ENCODE measurements at regions not wholly inside any gene's neighbourhood (a gene's known extent, or its start where the extent isn't known, plus 50 kb on each side); places are given as distances from the start of the nearest gene placed in this dataset.

- no peak for DNase-seq
Measured at GRCh38 chr2:43030551-43031307, 195.7 kb downstream of the ZFP36L2 start.

- no peak for DNase-seq
Measured at GRCh38 chr2:43029186-43029585, 197.2 kb downstream of the ZFP36L2 start.

GRCh38 chr2:43028188-43028587, 198.2 kb downstream of the ZFP36L2 start:
- no peak for DNase-seq

- no peak for DNase-seq
Measured at GRCh38 chr2:43027097-43027873, 199.1 kb downstream of the ZFP36L2 start.

- no peak for DNase-seq
Measured at GRCh38 chr2:43026426-43027096, 199.8 kb downstream of the ZFP36L2 start.

GRCh38 chr2:43025709-43026295, 200.6 kb downstream of the ZFP36L2 start:
- DNase-seq: no peak

- DNase-seq: peak; percentile 68
Measured at GRCh38 chr2:43024515-43025011, 201.8 kb downstream of the ZFP36L2 start.

- DNase-seq: no peak
Measured at GRCh38 chr2:43023791-43024514, 202.5 kb downstream of the ZFP36L2 start.

- no peak for DNase-seq
Measured at GRCh38 chr2:43022896-43023295, 203.5 kb downstream of the ZFP36L2 start.

- no peak for DNase-seq
Measured at GRCh38 chr2:43021791-43022509, 204.5 kb downstream of the ZFP36L2 start.

GRCh38 chr2:43020990-43021669, 205.3 kb downstream of the ZFP36L2 start:
- no peak for DNase-seq

- DNase-seq: no peak
Measured at GRCh38 chr2:43020296-43020695, 206.1 kb downstream of the ZFP36L2 start.

- DNase-seq: no peak
Measured at GRCh38 chr2:43019536-43020183, 206.7 kb downstream of the ZFP36L2 start.

GRCh38 chr2:43019025-43019367, 207.4 kb downstream of the ZFP36L2 start:
- no peak for DNase-seq

- no peak for DNase-seq
Measured at GRCh38 chr2:43018179-43019024, 208.0 kb downstream of the ZFP36L2 start.

GRCh38 chr2:43013821-43014345, 212.5 kb downstream of the ZFP36L2 start:
- DNase-seq: peak; percentile 0

GRCh38 chr2:43012966-43013365, 213.4 kb downstream of the ZFP36L2 start:
- no peak for DNase-seq

- DNase-seq: no peak
Measured at GRCh38 chr2:43011158-43011491, 215.3 kb downstream of the ZFP36L2 start.

- peak; percentile 11 for DNase-seq
Measured at GRCh38 chr2:43010438-43011157, 215.8 kb downstream of the ZFP36L2 start.
